RWPE2 (cell line): ENCODE measurements at regions not wholly inside any gene's neighbourhood (a gene's known extent, or its start where the extent isn't known, plus 50 kb on each side); places are given as distances from the start of the nearest gene placed in this dataset.

Source experiments
- ATAC-seq: fragments of 200-7000 bp; cut with Tn5 transposase; 3 replicates; pipeline ENCODE4 v1.9.1; 2021; ENCODE audit warnings: low read depth
- DNase-seq: peaks from one replicate; pipeline ENCODE4 v3.0.0-alpha.2; 2020; ENCODE audit warnings: low spot score
- H3K27ac ChIP-seq: fragments of 450-650 bp; 2 replicates; pipeline ENCODE4 v1.5.1; 2017; ENCODE audit warnings: mild to moderate bottlenecking; ENCODE audit not compliant: poor library complexity, severe bottlenecking
- H3K27me3 ChIP-seq: fragments of 250-450 bp; sonication (Bioruptor Pico); 2 replicates; pipeline ENCODE4 v1.5.1; 2021; ENCODE audit warnings: mild to moderate bottlenecking, moderate library complexity; ENCODE audit not compliant: insufficient read depth, poor library complexity, severe bottlenecking
- H3K36me3 ChIP-seq: fragments of 250-450 bp; sonication (Bioruptor Pico); 2 replicates; pipeline ENCODE4 v1.5.1; 2020; ENCODE audit warnings: low read depth, mild to moderate bottlenecking, moderate library complexity
- H3K4me1 ChIP-seq: fragments of 250-450 bp; sonication (Bioruptor Pico); 2 replicates; pipeline ENCODE4 v1.5.1; 2021; ENCODE audit warnings: mild to moderate bottlenecking, moderate library complexity; ENCODE audit not compliant: insufficient read depth, poor library complexity, severe bottlenecking
- H3K4me3 ChIP-seq: fragments of 250-450 bp; sonication (Bioruptor Pico); 2 replicates; pipeline ENCODE4 v1.5.1; 2021; ENCODE audit warnings: mild to moderate bottlenecking, moderate library complexity; ENCODE audit not compliant: severe bottlenecking
- H3K9me3 ChIP-seq: fragments of 250-450 bp; sonication (Bioruptor Pico); 2 replicates; pipeline ENCODE4 v1.5.1; 2021; ENCODE audit warnings: mild to moderate bottlenecking, moderate library complexity; ENCODE audit not compliant: severe bottlenecking
- CTCF ChIP-seq: fragments of 450-650 bp; IDR thresholded peaks from one replicate; pipeline ENCODE4 v1.5.1; 2017; ENCODE audit warnings: mild to moderate bottlenecking, moderate library complexity; ENCODE audit not compliant: poor library complexity, severe bottlenecking

DNA sequence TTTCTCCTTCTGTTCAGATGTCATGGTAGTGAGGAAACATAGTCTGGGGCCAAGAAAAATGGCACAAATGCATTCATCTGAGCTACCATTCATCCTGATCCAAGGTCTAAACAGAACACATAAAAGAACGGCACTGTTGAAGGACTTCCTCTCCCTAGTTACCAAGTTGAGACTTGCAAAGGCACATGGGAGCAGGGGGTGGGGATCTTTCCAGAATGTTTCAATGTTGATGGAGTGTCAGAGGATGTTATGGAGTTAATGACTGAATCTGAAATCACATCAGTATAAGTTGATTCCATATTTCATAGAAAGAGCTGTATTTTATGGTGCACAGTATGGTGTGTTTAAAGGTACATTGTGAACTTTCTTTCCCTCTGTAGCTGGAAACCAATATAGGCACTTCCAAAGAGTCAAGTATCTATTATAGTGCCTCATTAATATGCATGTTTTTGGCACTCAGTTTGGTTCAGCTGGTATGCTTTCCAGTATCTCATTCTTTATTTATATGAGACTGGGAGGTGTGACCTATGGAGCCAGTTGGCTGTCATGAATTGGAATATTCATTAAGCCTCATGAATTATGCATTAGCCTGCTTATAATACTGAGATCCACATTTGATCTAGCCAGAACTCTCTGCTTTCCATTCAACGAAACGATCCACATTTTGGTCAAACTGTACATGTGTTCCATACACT lies 603.0 kb downstream of the NR2F1-AS1 start:
- H3K27me3 ChIP-seq = no peaks in the 10 kb centered on the region
- H3K36me3 ChIP-seq = no peaks in the 10 kb centered on the region
- no peaks in the 10 kb centered on the region for H3K9me3 ChIP-seq
- ATAC-seq (no peak), DNase-seq (no peak)
- TF ChIP-seq CTCF = no peak
- no peaks in the 10 kb centered on the region for H3K4me1 ChIP-seq
- no peak overlapping the region for H3K27ac ChIP-seq
- H3K4me3 ChIP-seq = no peak overlapping the region

DNA sequence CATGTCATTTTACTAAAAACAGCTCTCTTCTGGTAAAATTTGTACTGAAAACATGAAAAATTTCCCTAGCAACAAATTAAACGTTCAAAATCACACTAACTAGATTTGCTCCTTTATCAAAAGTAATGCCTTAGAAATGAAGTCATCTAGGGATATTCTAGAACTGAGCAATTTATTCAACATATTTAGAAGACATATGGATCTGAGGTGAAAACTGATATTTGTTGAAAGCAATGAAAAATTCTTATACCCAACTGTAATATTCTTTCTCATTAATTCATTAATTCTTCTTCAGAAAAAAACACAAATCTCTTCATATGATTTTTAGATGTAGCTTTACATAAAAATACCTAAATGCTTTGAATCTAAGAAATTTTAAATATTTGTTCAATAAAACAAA lies 604.9 kb downstream of the NR2F1-AS1 start:
- no peak overlapping the region for H3K4me3 ChIP-seq
- DNase-seq (no peak), ATAC-seq (no peak)
- no peaks in the 10 kb centered on the region for H3K9me3 ChIP-seq
- H3K4me1 ChIP-seq = no peaks in the 10 kb centered on the region
- H3K27ac ChIP-seq = no peak overlapping the region
- H3K27me3 ChIP-seq = no peaks in the 10 kb centered on the region
- H3K36me3 ChIP-seq = no peaks in the 10 kb centered on the region
- no peak for TF ChIP-seq CTCF

DNA sequence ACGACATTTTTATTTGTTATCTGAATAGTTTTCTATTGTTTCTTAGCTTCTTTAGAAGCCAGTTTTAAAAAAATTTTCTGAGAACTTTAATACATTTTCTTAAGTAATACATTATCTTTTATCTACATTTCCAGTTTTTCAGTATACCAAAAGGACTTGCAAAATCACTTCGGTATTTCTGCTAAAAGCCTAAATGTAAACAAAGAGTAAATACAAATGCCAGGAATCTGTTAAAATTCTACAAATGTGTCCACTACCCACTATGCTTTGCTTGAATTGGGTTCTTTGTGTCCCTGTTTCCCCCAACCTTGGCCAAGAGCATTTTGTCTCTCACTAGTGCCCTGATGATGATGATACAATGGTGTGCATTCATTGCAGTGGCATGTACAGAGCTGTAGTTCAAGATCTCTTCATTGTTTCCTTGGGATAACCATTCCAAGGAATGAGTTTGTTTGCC lies 611.2 kb downstream of the NR2F1-AS1 start:
- TF ChIP-seq CTCF = no peak
- peaks cover 6% of the 10 kb centered on the region for H3K4me1 ChIP-seq
- DNase-seq (no peak), ATAC-seq (no peak)
- no peak overlapping the region for H3K4me3 ChIP-seq
- no peaks in the 10 kb centered on the region for H3K9me3 ChIP-seq
- H3K27ac ChIP-seq = no peak overlapping the region
- no peaks in the 10 kb centered on the region for H3K36me3 ChIP-seq
- no peaks in the 10 kb centered on the region for H3K27me3 ChIP-seq

DNA sequence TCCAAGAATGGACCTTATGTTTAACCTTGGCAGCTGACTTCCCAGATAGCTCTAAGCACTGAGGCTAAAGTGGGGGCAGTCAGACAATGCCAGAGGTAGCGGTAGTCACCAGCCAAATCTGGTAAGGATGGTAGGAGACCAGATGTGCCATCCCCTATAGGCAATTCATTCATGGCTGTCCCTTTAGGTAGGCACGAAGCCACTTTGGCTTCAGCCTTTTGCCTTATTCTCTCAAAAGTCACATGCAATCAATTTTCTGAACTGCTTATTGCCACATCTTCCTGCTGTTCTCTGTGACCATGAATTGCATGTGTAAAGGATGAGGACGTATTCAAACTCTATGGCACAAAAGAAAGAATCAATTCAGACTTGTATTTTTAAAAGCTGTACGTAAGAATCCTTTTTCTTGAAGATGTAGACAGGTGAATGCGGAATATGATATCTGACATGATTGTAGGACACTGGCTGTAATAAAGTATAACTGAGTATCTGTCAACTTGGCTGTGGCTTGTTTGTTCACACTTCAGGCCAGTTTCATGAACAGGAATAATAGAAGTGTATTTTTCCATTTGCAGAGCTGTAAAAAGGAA lies 611.7 kb downstream of the NR2F1-AS1 start:
- TF ChIP-seq CTCF = no peak
- no peak for DNase-seq
- Histone ChIP-seq H3K36me3 (no peaks in the 10 kb centered on the region), H3K4me1 (peaks cover 6% of the 10 kb centered on the region), H3K4me3 (no peak overlapping the region), H3K27ac (no peak overlapping the region), H3K9me3 (no peaks in the 10 kb centered on the region), H3K27me3 (no peaks in the 10 kb centered on the region)
- ATAC-seq = no peak

DNA sequence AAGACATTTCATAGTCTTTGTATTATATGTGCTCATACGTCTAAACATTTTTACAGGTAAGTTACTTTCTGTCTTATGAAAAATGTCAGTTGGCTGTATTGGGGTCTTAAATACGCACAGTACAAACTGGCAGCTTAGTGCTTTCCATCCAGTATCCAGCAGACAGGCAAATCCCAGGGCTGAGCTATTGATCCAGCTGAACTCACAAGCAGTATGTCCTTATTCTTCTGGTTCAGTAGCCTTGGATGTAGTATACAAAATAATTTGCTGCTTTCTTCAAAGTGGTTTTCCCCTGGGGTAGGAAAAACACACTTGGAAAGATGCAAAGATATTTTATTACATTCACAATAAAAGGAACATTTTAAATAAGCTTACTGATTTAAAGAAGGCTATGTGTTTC lies 617.2 kb downstream of the NR2F1-AS1 start:
- H3K27ac ChIP-seq = no peak overlapping the region
- TF ChIP-seq CTCF = no peak

More for the DNA sequence above, 617.2 kb downstream of the NR2F1-AS1 start:
- H3K27me3 ChIP-seq = no peaks in the 10 kb centered on the region
- no peak overlapping the region for H3K4me3 ChIP-seq
- no peaks in the 10 kb centered on the region for H3K36me3 ChIP-seq
- no peaks in the 10 kb centered on the region for H3K9me3 ChIP-seq
- no peak for ATAC-seq
- no peaks in the 10 kb centered on the region for H3K4me1 ChIP-seq
- no peak for DNase-seq
